K562 (cell line): ENCODE measurements at regions not wholly inside any gene's neighbourhood (a gene's known extent, or its start where the extent isn't known, plus 50 kb on each side); places are given as distances from the start of the nearest gene placed in this dataset.

ENCODE experiments used
- ATAC-seq: fragments of 200-7000 bp; cut with Tn5 transposase; 3 replicates; pipeline ENCODE4 v1.9.1; 2020; ENCODE audit warnings: moderate library complexity
- BruUV-seq: library from RNA; stranded (reverse); fragments of 400-500 nt; replicated peaks from 2 replicates; lab custom pipeline; 2021; lab: Mats Ljungman, UMichigan
- CTCF ChIA-PET: fragments of 300-600 bp; formaldehyde crosslinking; extraction: SDS; loops from one replicate; lab custom pipeline; 2021; ENCODE audit warnings: low intra/inter-chr PET ratio; lab: Yijun Ruan, JAX
- POLR2A ChIA-PET: fragments of 300-600, 350-650 bp; sonication (Branson Sonifier 250); formaldehyde crosslinking; extraction: SDS; loops from one replicate; lab custom pipeline; 2021; ENCODE audit warnings: antibody characterized with exemption, inconsistent platforms; lab: Yijun Ruan, JAX
- DNase-seq, 4 experiments: peaks; one replicate each; pipeline versions ENCODE4 v3.0.0 to v3.0.0-alpha.2; 2011 to 2018; ENCODE audit warnings: low spot score in 3 of 4, mixed read lengths in 3 of 4; ENCODE audit errors: extremely low read depth in 1 of 4
- FAIRE-seq: peaks from 2 replicates; lab custom pipeline; 2011; peaks lifted over from hg19 to GRCh38; lab: Jason Lieb, UNC
- H2AFZ ChIP-seq: 2 replicates; pipeline ENCODE4 v1.6.0; 2011; ENCODE audit warnings: low read depth, low read length, control low read depth, inconsistent platforms
- H3K27ac ChIP-seq: fragments of 200-600 bp; 3 replicates; pipeline ENCODE4 v1.8.0; 2011; ENCODE audit warnings: low read depth, mild to moderate bottlenecking, control low read depth, inconsistent platforms, low read length, moderate library complexity, mixed read lengths; ENCODE audit errors: extremely low read depth
- H3K27me3 ChIP-seq, 2 experiments: fragments of 300-600 bp in 1 of 2; 2 replicates in 1 of 2; 3 replicates in 1 of 2; pipeline versions ENCODE4 v1.6.0 to v1.8.0; 2011; ENCODE audit warnings: inconsistent platforms in 2 of 2, low read length in 2 of 2, mild to moderate bottlenecking in 1 of 2, mixed read lengths in 1 of 2, moderate library complexity in 1 of 2; ENCODE audit not compliant: control insufficient read depth in 2 of 2, insufficient read depth in 2 of 2
- H3K36me3 ChIP-seq: fragments of 300-600 bp; 3 replicates; pipeline ENCODE4 v1.8.0; 2011; ENCODE audit warnings: mild to moderate bottlenecking, low read length, inconsistent platforms; ENCODE audit not compliant: control insufficient read depth, insufficient read depth
- H3K4me1 ChIP-seq, 2 experiments: fragments of 200-600 bp in 1 of 2; replicated peaks in 1 of 2; 2 replicates in 1 of 2; 3 replicates in 1 of 2; pipeline versions ENCODE4 v1.5.1 to v1.8.0; 2011; ENCODE audit warnings: inconsistent platforms in 2 of 2, low read length in 2 of 2, mild to moderate bottlenecking in 1 of 2, mixed read lengths in 1 of 2, moderate library complexity in 1 of 2; ENCODE audit not compliant: control insufficient read depth in 2 of 2, insufficient read depth in 2 of 2
- H3K4me2 ChIP-seq: 2 replicates; pipeline ENCODE4 v1.6.1; 2011; ENCODE audit warnings: low read length, control low read depth, inconsistent platforms, mixed read lengths; ENCODE audit not compliant: insufficient read depth
- H3K4me3 ChIP-seq: fragments of 200-600 bp; sonication (generic), shearing (Covaris generic); 2 replicates; pipeline ENCODE4 v1.5.1; 2016; ENCODE audit warnings: control low read depth, inconsistent platforms
- H3K79me2 ChIP-seq: fragments of 200-600 bp; 3 replicates; pipeline ENCODE4 v1.8.0; 2011; ENCODE audit warnings: low read length, inconsistent platforms; ENCODE audit not compliant: control insufficient read depth, insufficient read depth
- H3K9ac ChIP-seq, 2 experiments: 2 replicates each; pipeline versions ENCODE4 v1.6.0 to v1.6.1; 2011; ENCODE audit warnings: low read depth in 2 of 2, low read length in 2 of 2, control low read depth in 1 of 2, inconsistent platforms in 1 of 2, mild to moderate bottlenecking in 1 of 2, mixed read lengths in 1 of 2; ENCODE audit not compliant: insufficient read depth in 1 of 2
- H3K9me1 ChIP-seq: one replicate; pipeline ENCODE4 v1.6.0; 2011; ENCODE audit warnings: inconsistent platforms, mild to moderate bottlenecking, low read length, moderate library complexity; ENCODE audit not compliant: control insufficient read depth, insufficient read depth
- H3K9me3 ChIP-seq: replicated peaks from 2 replicates; pipeline ENCODE4 v1.5.1; 2011; ENCODE audit warnings: low read depth, low read length, inconsistent platforms; ENCODE audit not compliant: control insufficient read depth, insufficient read depth
- H4K20me1 ChIP-seq: replicated peaks from 2 replicates; pipeline ENCODE4 v1.6.1; 2011; ENCODE audit warnings: low read length, inconsistent platforms, mixed read lengths; ENCODE audit not compliant: control insufficient read depth, insufficient read depth
- ARHGAP35 ChIP-seq: fragments of 450-650 bp; IDR thresholded peaks from 2 replicates; pipeline ENCODE4 v1.6.1; 2018; ENCODE audit not compliant: partially characterized antibody
- CHD7 ChIP-seq: fragments of 200-600 bp; sonication (generic); IDR thresholded peaks from one replicate; pipeline ENCODE4 v1.6.1; 2012; ENCODE audit warnings: mild to moderate bottlenecking, low read depth, low read length, inconsistent platforms
- ELF2 ChIP-seq: fragments of 250-450 bp; sonication (Bioruptor Pico); IDR thresholded peaks from 2 replicates; pipeline ENCODE4 v1.5.0; 2021; ENCODE audit warnings: mild to moderate bottlenecking
- HDAC2 ChIP-seq: fragments of 450-650 bp; IDR thresholded peaks from 2 replicates; pipeline ENCODE4 v1.6.1; 2016; ENCODE audit warnings: mild to moderate bottlenecking
- MAFK ChIP-seq: IDR thresholded peaks from 2 replicates; pipeline ENCODE4 v1.6.1; 2011; ENCODE audit warnings: low read length, improper control_type of control experiment
- POLR2B ChIP-seq: fragments of 450-650 bp; IDR thresholded peaks from 2 replicates; pipeline ENCODE4 v1.6.1; 2018; ENCODE audit warnings: low read depth; ENCODE audit not compliant: partially characterized antibody
- SRSF9 ChIP-seq: fragments of 200-400 bp; formaldehyde crosslinking; IDR thresholded peaks from 2 replicates; pipeline ENCODE4 v1.6.1; 2017; ENCODE audit warnings: low read depth, low read length, borderline replicate concordance
- TEAD4 ChIP-seq, 2 experiments: sonication (generic) in 1 of 2; formaldehyde crosslinking in 1 of 2; IDR thresholded peaks; 2 replicates each; pipeline versions ENCODE4 v1.6.1 to v1.8.0; 2012 to 2022; ENCODE audit warnings: borderline replicate concordance in 1 of 2, inconsistent platforms in 1 of 2, low read length in 1 of 2, mild to moderate bottlenecking in 1 of 2, missing genetic modification reagents in 1 of 2
- ZBED1 ChIP-seq: IDR thresholded peaks from 2 replicates; pipeline ENCODE4 v1.6.1; 2014
- ZNF184 ChIP-seq: sonication (generic); formaldehyde crosslinking; IDR thresholded peaks from 2 replicates; pipeline ENCODE4 v1.5.0; 2020; ENCODE audit warnings: missing genetic modification reagents
- WGBS: fragments of 100-300 bp; shearing (Covaris generic); methylation state at CpG from one replicate; pipeline ENCODE4 v1.1.6; 2016; ENCODE audit warnings: low coverage, mixed read lengths; ENCODE audit not compliant: insufficient coverage; ENCODE audit errors: missing lambda C conversion rate; 5-methylcytosine and 5-hydroxymethylcytosine counted together
- in situ Hi-C: fragments of 300-500 bp; cut with MboI; formaldehyde crosslinking; loops from 4 replicates; pipeline ENCODE4 v1.15.0; 2018; ENCODE audit warnings: inconsistent platforms, mixed read lengths
- intact Hi-C: fragments of 100-400 bp; cut with micrococcal nuclease; formaldehyde crosslinking; loops from 2 replicates; pipeline ENCODE4 v1.14.2; 2022

- Histone ChIP-seq H3K27me3 (no peaks in the 10 kb centered on the region), H3K36me3 (no peaks in the 10 kb centered on the region)
- TF ChIP-seq MAFK (no peak), TEAD4 (IDR thresholded peaks at IDR 0.05; ENCODE audit: low read length) (no peak), TEAD4 (CRISPR knock-in tag; IDR thresholded peaks at IDR 0.05; ENCODE audit: borderline replicate concordance) (no peak), ARHGAP35 (no peak), SRSF9 (no peak), CHD7 (no peak), HDAC2 (no peak), ZBED1 (no peak), POLR2B (no peak), ZNF184 (no peak), ELF2 (CRISPR knock-in tag) (no peak)
- TF ChIP-seq, all 486 proteins: peak for 0
- DNase-seq = no peak
- no peak overlapping the region for H3K9ac ChIP-seq
- H3K79me2 ChIP-seq = no peaks in the 10 kb centered on the region
- in situ Hi-C loops = no loop called here
- H3K4me1 ChIP-seq = no peaks in the 10 kb centered on the region
- H3K9me1 ChIP-seq = no peaks in the 10 kb centered on the region
- no peak overlapping the region for H3K4me2 ChIP-seq
- 0% methylated on average over 3 of the region's 3 CpGs for WGBS
- ChIA-PET POLR2A (no interaction called here), CTCF (no interaction called here)
- no peaks in the 10 kb centered on the region for H3K9me3 ChIP-seq
- H4K20me1 ChIP-seq = no peaks in the 10 kb centered on the region
- no peak for FAIRE-seq
- no TSS peak for BruUV-seq
- no peak for ATAC-seq
- H3K4me3 ChIP-seq = no peak overlapping the region
- no peak overlapping the region for H2AFZ ChIP-seq
- no peak overlapping the region for H3K27ac ChIP-seq
- intact Hi-C loops = no loop called here
Measured at GRCh38 chr14:40394634-40395340, 962.6 kb upstream of the FBXO33 start.
